SU-DHL-6 (cell line): ENCODE measurements at regions not wholly inside any gene's neighbourhood (a gene's known extent, or its start where the extent isn't known, plus 50 kb on each side); places are given as distances from the start of the nearest gene placed in this dataset.

Experiments used
- H2AFZ ChIP-seq: fragments of 200-600 bp; sonication (generic); 2 replicates; pipeline ENCODE4 v1.6.1; 2014; ENCODE audit warnings: low read depth, mild to moderate bottlenecking, moderate library complexity, mixed read lengths, antibody characterized with exemption, low read length; ENCODE audit not compliant: severe bottlenecking
- H3F3A ChIP-seq: fragments of 200-600 bp; shearing (Covaris generic); 2 replicates; pipeline ENCODE4 v1.6.0; 2016; ENCODE audit warnings: antibody characterized with exemption, mild to moderate bottlenecking; ENCODE audit not compliant: insufficient read depth
- H3K27ac ChIP-seq: fragments of 200-600 bp; sonication (generic); 2 replicates; pipeline ENCODE4 v1.5.1; 2016; ENCODE audit warnings: low read depth, mild to moderate bottlenecking, low read length, moderate library complexity, mixed read lengths
- H3K27me3 ChIP-seq: fragments of 200-600 bp; sonication (generic), shearing (Covaris generic); 2 replicates; pipeline ENCODE4 v1.6.0; 2014; ENCODE audit warnings: mild to moderate bottlenecking, low read length
- H3K36me3 ChIP-seq: fragments of 200-600 bp; sonication (generic); 2 replicates; pipeline ENCODE4 v1.6.1; 2014; ENCODE audit warnings: mild to moderate bottlenecking, low read length, mixed read lengths
- H3K4me2 ChIP-seq: fragments of 300-600, 200-600 bp; shearing (Covaris generic), sonication (generic); 2 replicates; pipeline ENCODE4 v1.6.0; 2014; ENCODE audit warnings: low read length, low read depth, mild to moderate bottlenecking; ENCODE audit not compliant: poor library complexity, severe bottlenecking
- H3K4me3 ChIP-seq: fragments of 200-600 bp; sonication (generic); 2 replicates; pipeline ENCODE4 v1.5.1; 2014; ENCODE audit warnings: antibody characterized with exemption, low read length, mild to moderate bottlenecking, mixed read lengths; ENCODE audit not compliant: insufficient read depth, poor library complexity, severe bottlenecking
- H3K79me2 ChIP-seq: fragments of 200-600 bp; sonication (generic); 2 replicates; pipeline ENCODE4 v1.6.1; 2014; ENCODE audit warnings: mild to moderate bottlenecking, low read length, moderate library complexity; ENCODE audit not compliant: insufficient read depth
- H3K9ac ChIP-seq: fragments of 200-600 bp; sonication (generic); 2 replicates; pipeline ENCODE4 v1.7.0; 2014; ENCODE audit warnings: mild to moderate bottlenecking, low read length
- H3K9me2 ChIP-seq: fragments of 200-600 bp; sonication (generic); replicated peaks from 2 replicates; pipeline ENCODE4 v1.6.1; 2014; ENCODE audit warnings: low read length; ENCODE audit not compliant: insufficient read depth
- H3K9me3 ChIP-seq: fragments of 200-600 bp; sonication (generic); 2 replicates; pipeline ENCODE4 v1.6.1; 2014; ENCODE audit warnings: low read length, mixed read lengths; ENCODE audit not compliant: insufficient read depth
- H4K20me1 ChIP-seq: fragments of 200-600 bp; sonication (generic); 2 replicates; pipeline ENCODE4 v1.6.1; 2014; ENCODE audit warnings: low read depth, mild to moderate bottlenecking, antibody characterized with exemption, low read length, moderate library complexity, mixed read lengths
- CTCF ChIP-seq: fragments of 200-600 bp; sonication (generic); IDR thresholded peaks from one replicate; pipeline ENCODE4 v1.5.1; 2017; ENCODE audit warnings: antibody characterized with exemption, mild to moderate bottlenecking, low read length, moderate library complexity; ENCODE audit not compliant: insufficient read depth, poor library complexity, severe bottlenecking
- EZH2phosphoT487 ChIP-seq: fragments of 200-600 bp; sonication (generic), shearing (Covaris generic); conservative IDR thresholded peaks from 2 replicates; pipeline ENCODE4 v1.6.1; 2018; ENCODE audit warnings: mild to moderate bottlenecking, antibody characterized with exemption, low read length, moderate library complexity, mixed read lengths

GRCh38 chr2:134169788-134170187, 84.1 kb upstream of the MGAT5 start:
- Histone ChIP-seq H3F3A (no peaks in the 10 kb centered on the region), H3K27ac (no peak overlapping the region), H3K36me3 (no peaks in the 10 kb centered on the region), H3K9me2 (no peaks in the 10 kb centered on the region), H3K9me3 (no peaks in the 10 kb centered on the region), H3K4me2 (no peak overlapping the region), H3K4me3 (no peak overlapping the region), H3K79me2 (peaks cover 26% of the 10 kb centered on the region; the same call in 1 of the 2 replicates), H4K20me1 (peaks cover 7% of the 10 kb centered on the region; the same call in 1 of the 2 replicates), H3K9ac (no peak overlapping the region), H3K27me3 (no peaks in the 10 kb centered on the region), H2AFZ (no peak overlapping the region)
- TF ChIP-seq EZH2phosphoT487 (no peak), CTCF (no peak)

GRCh38 chr2:134170294-134170693, 83.6 kb upstream of the MGAT5 start:
- Histone ChIP-seq H2AFZ (no peak overlapping the region), H4K20me1 (peaks cover 7% of the 10 kb centered on the region; the same call in 1 of the 2 replicates), H3K9me2 (no peaks in the 10 kb centered on the region), H3K9me3 (no peaks in the 10 kb centered on the region), H3K4me3 (no peak overlapping the region), H3K27ac (no peak overlapping the region), H3K9ac (no peak overlapping the region), H3K27me3 (no peaks in the 10 kb centered on the region), H3K79me2 (peaks cover 27% of the 10 kb centered on the region; the same call in 1 of the 2 replicates), H3K4me2 (no peak overlapping the region), H3F3A (no peaks in the 10 kb centered on the region), H3K36me3 (no peaks in the 10 kb centered on the region)
- no peak for TF ChIP-seq EZH2phosphoT487

- no peaks in the 10 kb centered on the region for H3K36me3 ChIP-seq
- no peak overlapping the region for H3K4me3 ChIP-seq
- no peaks in the 10 kb centered on the region for H3F3A ChIP-seq
- H2AFZ ChIP-seq = no peak overlapping the region
- TF ChIP-seq CTCF (no peak), EZH2phosphoT487 (no peak)
- H3K27ac ChIP-seq = no peak overlapping the region
- H3K9me2 ChIP-seq = no peaks in the 10 kb centered on the region
- no peaks in the 10 kb centered on the region for H3K9me3 ChIP-seq
- H3K4me2 ChIP-seq = no peak overlapping the region
- peaks cover 7% of the 10 kb centered on the region for H4K20me1 ChIP-seq
- no peak overlapping the region for H3K9ac ChIP-seq
- H3K27me3 ChIP-seq = no peaks in the 10 kb centered on the region
- H3K79me2 ChIP-seq = peaks cover 31% of the 10 kb centered on the region; the same call in 1 of the 2 replicates
These were observed 83.2 kb upstream of the MGAT5 start for GRCh38 chr2:134170700-134171099.

GRCh38 chr2:134173338-134174016, 80.4 kb upstream of the MGAT5 start:
- no peak overlapping the region for H2AFZ ChIP-seq
- no peak for TF ChIP-seq EZH2phosphoT487
- TF ChIP-seq CTCF = no peak
- H3K27me3 ChIP-seq = no peaks in the 10 kb centered on the region
- no peaks in the 10 kb centered on the region for H3K9me2 ChIP-seq
- peaks cover 28% of the 10 kb centered on the region; the same call in 1 of the 2 replicates for H3K79me2 ChIP-seq
- no peaks in the 10 kb centered on the region; the same call in 1 of the 2 replicates for H4K20me1 ChIP-seq
- no peak overlapping the region for H3K4me2 ChIP-seq
- H3K36me3 ChIP-seq = no peaks in the 10 kb centered on the region
- no peak overlapping the region for H3K4me3 ChIP-seq
- no peaks in the 10 kb centered on the region for H3K9me3 ChIP-seq
- no peak overlapping the region for H3K27ac ChIP-seq
- no peaks in the 10 kb centered on the region for H3F3A ChIP-seq
- H3K9ac ChIP-seq = no peak overlapping the region
